HG02798 (cell line): ENCODE measurements at regions not wholly inside any gene's neighbourhood (a gene's known extent, or its start where the extent isn't known, plus 50 kb on each side); places are given as distances from the start of the nearest gene placed in this dataset.

Experiments used
- ATAC-seq: cut with Tn5 transposase; IDR thresholded peaks from one replicate; pipeline ENCODE4 v1.9.1; 2021; ENCODE audit warnings: mild to moderate bottlenecking; ENCODE audit not compliant: unreplicated experiment, poor library complexity

- ATAC-seq = no peak
Observed at GRCh38 chr13:75136151-75136550, 345.8 kb downstream of the TBC1D4 start.

- no peak for ATAC-seq
Observed at GRCh38 chr13:75135325-75135825, 346.6 kb downstream of the TBC1D4 start.

GRCh38 chr13:75132701-75133695, 349.0 kb downstream of the TBC1D4 start:
- ATAC-seq = peak; percentile 43

GRCh38 chr13:75129331-75129730, 352.6 kb downstream of the TBC1D4 start:
- no peak for ATAC-seq

- no peak for ATAC-seq
Observed at GRCh38 chr13:75124415-75124814, 357.6 kb downstream of the TBC1D4 start.

GRCh38 chr13:75123428-75123827, 358.5 kb downstream of the TBC1D4 start:
- ATAC-seq = no peak

- no peak for ATAC-seq
Observed at GRCh38 chr13:75120085-75120484, 361.9 kb downstream of the TBC1D4 start.

- no peak for ATAC-seq
Observed at GRCh38 chr13:75115171-75115570, 366.8 kb downstream of the TBC1D4 start.

GRCh38 chr13:75103976-75104375, 378.0 kb downstream of the TBC1D4 start:
- ATAC-seq = no peak

GRCh38 chr13:75102001-75102716, 379.8 kb downstream of the TBC1D4 start:
- no peak for ATAC-seq

GRCh38 chr13:75101348-75101747, 380.6 kb downstream of the TBC1D4 start:
- ATAC-seq = no peak

GRCh38 chr13:75092143-75092542, 389.8 kb downstream of the TBC1D4 start:
- ATAC-seq = peak; percentile 23

GRCh38 chr13:75091718-75092117, 390.3 kb downstream of the TBC1D4 start:
- peak; percentile 48 for ATAC-seq

- ATAC-seq = no peak
Observed at GRCh38 chr13:75090872-75091615, 390.9 kb downstream of the TBC1D4 start.

- no peak for ATAC-seq
Observed at GRCh38 chr13:75088915-75089314, 393.1 kb downstream of the TBC1D4 start.

- ATAC-seq = no peak
Observed at GRCh38 chr13:75079226-75079625, 402.7 kb downstream of the TBC1D4 start.

- no peak for ATAC-seq
Observed at GRCh38 chr13:75076476-75076875, 405.5 kb downstream of the TBC1D4 start.

GRCh38 chr13:75073786-75074185, 408.2 kb downstream of the TBC1D4 start:
- no peak for ATAC-seq

GRCh38 chr13:75072891-75073290, 409.1 kb downstream of the TBC1D4 start:
- no peak for ATAC-seq

- no peak for ATAC-seq
Observed at GRCh38 chr13:75072368-75072767, 409.6 kb downstream of the TBC1D4 start.
